ENCODE measurements at regions not wholly inside any gene's neighbourhood (a gene's known extent, or its start where the extent isn't known, plus 50 kb on each side); places are given as distances from the start of the nearest gene placed in this dataset.

GRCh38 chr3:76631251-76631650, 408.6 kb upstream of the ROBO2 start:
- H3K9ac ChIP-seq (ENCODE audit: low read length), result no peak overlapping the region
- DNase-seq (ENCODE audit: low read depth), result no peak
- no peaks in the 10 kb centered on the region for H3K4me1 ChIP-seq (ENCODE audit: control insufficient read depth, insufficient read depth, low read length)
- no peak overlapping the region for H3K4me3 ChIP-seq (ENCODE audit: low read length)
- no peaks in the 10 kb centered on the region for H3K9me3 ChIP-seq (ENCODE audit: control insufficient read depth, low read length)
- H3K36me3 ChIP-seq (ENCODE audit: control insufficient read depth, insufficient read depth, low read length, severe bottlenecking), result no peaks in the 10 kb centered on the region
- no peaks in the 10 kb centered on the region for H3K27me3 ChIP-seq (replicated peaks; ENCODE audit: control insufficient read depth, insufficient read depth, low read length)

- no peaks in the 10 kb centered on the region for H3K36me3 ChIP-seq (ENCODE audit: control insufficient read depth, insufficient read depth, low read length, severe bottlenecking)
- no peaks in the 10 kb centered on the region for H3K9me3 ChIP-seq (ENCODE audit: control insufficient read depth, low read length)
- DNase-seq (ENCODE audit: low read depth), result peak; percentile 3
- no peaks in the 10 kb centered on the region for H3K27me3 ChIP-seq (replicated peaks; ENCODE audit: control insufficient read depth, insufficient read depth, low read length)
- H3K4me3 ChIP-seq (ENCODE audit: low read length), result no peak overlapping the region
- no peaks in the 10 kb centered on the region for H3K4me1 ChIP-seq (ENCODE audit: control insufficient read depth, insufficient read depth, low read length)
- no peak overlapping the region for H3K9ac ChIP-seq (ENCODE audit: low read length)
These were observed 401.9 kb upstream of the ROBO2 start for GRCh38 chr3:76638006-76638405.

- H3K4me1 ChIP-seq (ENCODE audit: control insufficient read depth, insufficient read depth, low read length), result no peaks in the 10 kb centered on the region
- no peak overlapping the region for H3K4me3 ChIP-seq (ENCODE audit: low read length)
- no peak for DNase-seq (ENCODE audit: low read depth)
- no peaks in the 10 kb centered on the region for H3K36me3 ChIP-seq (ENCODE audit: control insufficient read depth, insufficient read depth, low read length, severe bottlenecking)
- no peaks in the 10 kb centered on the region for H3K9me3 ChIP-seq (ENCODE audit: control insufficient read depth, low read length)
- no peak overlapping the region for H3K9ac ChIP-seq (ENCODE audit: low read length)
- no peaks in the 10 kb centered on the region for H3K27me3 ChIP-seq (replicated peaks; ENCODE audit: control insufficient read depth, insufficient read depth, low read length)
These were observed 396.1 kb upstream of the ROBO2 start for GRCh38 chr3:76643623-76644304.

GRCh38 chr3:76644305-76644675, 395.6 kb upstream of the ROBO2 start:
- Histone ChIP-seq H3K36me3 (ENCODE audit: control insufficient read depth, insufficient read depth, low read length, severe bottlenecking) (no peaks in the 10 kb centered on the region), H3K9ac (ENCODE audit: low read length) (no peak overlapping the region), H3K27me3 (replicated peaks; ENCODE audit: control insufficient read depth, insufficient read depth, low read length) (no peaks in the 10 kb centered on the region), H3K4me3 (ENCODE audit: low read length) (no peak overlapping the region), H3K9me3 (ENCODE audit: control insufficient read depth, low read length) (no peaks in the 10 kb centered on the region), H3K4me1 (ENCODE audit: control insufficient read depth, insufficient read depth, low read length) (no peaks in the 10 kb centered on the region)
- DNase-seq (ENCODE audit: low read depth), result no peak

- no peak overlapping the region for H3K4me3 ChIP-seq (ENCODE audit: low read length)
- H3K36me3 ChIP-seq (ENCODE audit: control insufficient read depth, insufficient read depth, low read length, severe bottlenecking), result no peaks in the 10 kb centered on the region
- no peaks in the 10 kb centered on the region for H3K27me3 ChIP-seq (replicated peaks; ENCODE audit: control insufficient read depth, insufficient read depth, low read length)
- H3K9ac ChIP-seq (ENCODE audit: low read length), result no peak overlapping the region
- no peaks in the 10 kb centered on the region for H3K9me3 ChIP-seq (ENCODE audit: control insufficient read depth, low read length)
- H3K4me1 ChIP-seq (ENCODE audit: control insufficient read depth, insufficient read depth, low read length), result no peaks in the 10 kb centered on the region
- DNase-seq (ENCODE audit: low read depth), result no peak
These were observed 394.2 kb upstream of the ROBO2 start for GRCh38 chr3:76645724-76646123.

- no peak overlapping the region for H3K9ac ChIP-seq (ENCODE audit: low read length)
- H3K36me3 ChIP-seq (ENCODE audit: control insufficient read depth, insufficient read depth, low read length, severe bottlenecking), result no peaks in the 10 kb centered on the region
- no peaks in the 10 kb centered on the region for H3K4me1 ChIP-seq (ENCODE audit: control insufficient read depth, insufficient read depth, low read length)
- H3K4me3 ChIP-seq (ENCODE audit: low read length), result no peak overlapping the region
- H3K9me3 ChIP-seq (ENCODE audit: control insufficient read depth, low read length), result no peaks in the 10 kb centered on the region
- H3K27me3 ChIP-seq (replicated peaks; ENCODE audit: control insufficient read depth, insufficient read depth, low read length), result no peaks in the 10 kb centered on the region
- no peak for DNase-seq (ENCODE audit: low read depth)
These were observed 392.9 kb upstream of the ROBO2 start for GRCh38 chr3:76646921-76647562.

GRCh38 chr3:76651784-76652183, 388.1 kb upstream of the ROBO2 start:
- H3K27me3 ChIP-seq (replicated peaks; ENCODE audit: control insufficient read depth, insufficient read depth, low read length), result no peaks in the 10 kb centered on the region
- no peaks in the 10 kb centered on the region for H3K36me3 ChIP-seq (ENCODE audit: control insufficient read depth, insufficient read depth, low read length, severe bottlenecking)
- no peak overlapping the region for H3K4me3 ChIP-seq (ENCODE audit: low read length)
- no peak for DNase-seq (ENCODE audit: low read depth)
- H3K4me1 ChIP-seq (ENCODE audit: control insufficient read depth, insufficient read depth, low read length), result no peaks in the 10 kb centered on the region
- H3K9ac ChIP-seq (ENCODE audit: low read length), result no peak overlapping the region
- H3K9me3 ChIP-seq (ENCODE audit: control insufficient read depth, low read length), result no peaks in the 10 kb centered on the region

GRCh38 chr3:76652524-76652923, 387.4 kb upstream of the ROBO2 start:
- H3K9me3 ChIP-seq (ENCODE audit: control insufficient read depth, low read length), result no peaks in the 10 kb centered on the region

GRCh38 chr3:76653640-76654251, 386.2 kb upstream of the ROBO2 start:
- no peaks in the 10 kb centered on the region for H3K36me3 ChIP-seq (ENCODE audit: control insufficient read depth, insufficient read depth, low read length, severe bottlenecking)
- no peak for DNase-seq (ENCODE audit: low read depth)

More at GRCh38 chr3:76652524-76652923, 387.4 kb upstream of the ROBO2 start:
- H3K4me1 ChIP-seq (ENCODE audit: control insufficient read depth, insufficient read depth, low read length), result no peaks in the 10 kb centered on the region
- H3K4me3 ChIP-seq (ENCODE audit: low read length), result no peak overlapping the region
- H3K9ac ChIP-seq (ENCODE audit: low read length), result no peak overlapping the region
- H3K36me3 ChIP-seq (ENCODE audit: control insufficient read depth, insufficient read depth, low read length, severe bottlenecking), result no peaks in the 10 kb centered on the region
- H3K27me3 ChIP-seq (replicated peaks; ENCODE audit: control insufficient read depth, insufficient read depth, low read length), result no peaks in the 10 kb centered on the region
- DNase-seq (ENCODE audit: low read depth), result no peak

GRCh38 chr3:76656531-76657070, 383.3 kb upstream of the ROBO2 start:
- Histone ChIP-seq H3K36me3 (ENCODE audit: control insufficient read depth, insufficient read depth, low read length, severe bottlenecking) (no peaks in the 10 kb centered on the region), H3K9ac (ENCODE audit: low read length) (no peak overlapping the region), H3K4me3 (ENCODE audit: low read length) (no peak overlapping the region), H3K9me3 (ENCODE audit: control insufficient read depth, low read length) (no peaks in the 10 kb centered on the region), H3K4me1 (ENCODE audit: control insufficient read depth, insufficient read depth, low read length) (no peaks in the 10 kb centered on the region), H3K27me3 (replicated peaks; ENCODE audit: control insufficient read depth, insufficient read depth, low read length) (no peaks in the 10 kb centered on the region)
- no peak for DNase-seq (ENCODE audit: low read depth)

More at GRCh38 chr3:76653640-76654251, 386.2 kb upstream of the ROBO2 start:
- Histone ChIP-seq H3K9me3 (ENCODE audit: control insufficient read depth, low read length) (no peaks in the 10 kb centered on the region), H3K27me3 (replicated peaks; ENCODE audit: control insufficient read depth, insufficient read depth, low read length) (no peaks in the 10 kb centered on the region), H3K4me1 (ENCODE audit: control insufficient read depth, insufficient read depth, low read length) (no peaks in the 10 kb centered on the region), H3K9ac (ENCODE audit: low read length) (no peak overlapping the region), H3K4me3 (ENCODE audit: low read length) (no peak overlapping the region)

GRCh38 chr3:76657909-76658308, 382.0 kb upstream of the ROBO2 start:
- DNase-seq (ENCODE audit: low read depth), result no peak
- H3K27me3 ChIP-seq (replicated peaks; ENCODE audit: control insufficient read depth, insufficient read depth, low read length), result no peaks in the 10 kb centered on the region
- no peaks in the 10 kb centered on the region for H3K9me3 ChIP-seq (ENCODE audit: control insufficient read depth, low read length)
- H3K4me3 ChIP-seq (ENCODE audit: low read length), result no peak overlapping the region
- no peak overlapping the region for H3K9ac ChIP-seq (ENCODE audit: low read length)
- no peaks in the 10 kb centered on the region for H3K4me1 ChIP-seq (ENCODE audit: control insufficient read depth, insufficient read depth, low read length)
- no peaks in the 10 kb centered on the region for H3K36me3 ChIP-seq (ENCODE audit: control insufficient read depth, insufficient read depth, low read length, severe bottlenecking)
